ENCODE measurements at regions not wholly inside any gene's neighbourhood (a gene's known extent, or its start where the extent isn't known, plus 50 kb on each side); places are given as distances from the start of the nearest gene placed in this dataset.

DNA sequence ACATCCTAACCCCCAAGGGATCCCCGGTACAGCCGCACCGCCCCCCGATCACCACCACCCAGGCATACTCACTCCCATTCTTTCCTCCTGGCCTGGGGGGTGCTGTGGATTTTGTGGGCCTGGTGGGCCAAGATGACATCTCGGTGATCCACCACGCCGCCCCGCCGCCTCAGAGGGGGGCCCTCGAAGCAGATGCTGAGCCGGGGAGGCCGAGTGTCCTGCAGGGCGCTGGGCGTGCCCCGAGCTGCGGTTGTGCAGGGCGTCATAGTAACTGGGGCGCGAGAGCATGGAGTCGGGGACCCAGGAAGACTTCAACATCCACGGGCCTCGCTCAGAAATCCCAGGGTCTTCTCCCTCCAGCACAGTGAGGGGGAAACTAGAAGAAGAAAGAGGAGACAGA lies 93.4 kb upstream of the CACNA1A start:
- TF ChIP-seq TCF12 (IDR thresholded peaks at IDR 0.05) (no peak), YY1 (IDR thresholded peaks at IDR 0.05; ENCODE audit: low read depth) (no peak), TAF1 (IDR thresholded peaks at IDR 0.05; ENCODE audit: borderline replicate concordance, low read depth, low read length) (no peak), CHD2 (IDR thresholded peaks at IDR 0.05; ENCODE audit: low read length, partially characterized antibody) (no peak), POLR2AphosphoS5 (IDR thresholded peaks at IDR 0.05; ENCODE audit: low read depth, low read length) (no peak), FOXM1 (IDR thresholded peaks at IDR 0.05; ENCODE audit: low read depth) (no peak), NFIC (IDR thresholded peaks at IDR 0.05; ENCODE audit: borderline replicate concordance) (no peak), EP300 (IDR thresholded peaks at IDR 0.05; ENCODE audit: borderline replicate concordance in 1 of 2, low read depth in 1 of 2, low read length in 1 of 2) (no peak)
- TF ChIP-seq, protein P1, sequence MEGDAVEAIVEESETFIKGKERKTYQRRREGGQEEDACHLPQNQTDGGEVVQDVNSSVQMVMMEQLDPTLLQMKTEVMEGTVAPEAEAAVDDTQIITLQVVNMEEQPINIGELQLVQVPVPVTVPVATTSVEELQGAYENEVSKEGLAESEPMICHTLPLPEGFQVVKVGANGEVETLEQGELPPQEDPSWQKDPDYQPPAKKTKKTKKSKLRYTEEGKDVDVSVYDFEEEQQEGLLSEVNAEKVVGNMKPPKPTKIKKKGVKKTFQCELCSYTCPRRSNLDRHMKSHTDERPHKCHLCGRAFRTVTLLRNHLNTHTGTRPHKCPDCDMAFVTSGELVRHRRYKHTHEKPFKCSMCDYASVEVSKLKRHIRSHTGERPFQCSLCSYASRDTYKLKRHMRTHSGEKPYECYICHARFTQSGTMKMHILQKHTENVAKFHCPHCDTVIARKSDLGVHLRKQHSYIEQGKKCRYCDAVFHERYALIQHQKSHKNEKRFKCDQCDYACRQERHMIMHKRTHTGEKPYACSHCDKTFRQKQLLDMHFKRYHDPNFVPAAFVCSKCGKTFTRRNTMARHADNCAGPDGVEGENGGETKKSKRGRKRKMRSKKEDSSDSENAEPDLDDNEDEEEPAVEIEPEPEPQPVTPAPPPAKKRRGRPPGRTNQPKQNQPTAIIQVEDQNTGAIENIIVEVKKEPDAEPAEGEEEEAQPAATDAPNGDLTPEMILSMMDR (IDR thresholded peaks at IDR 0.05) = no peak

Measured in SK-N-SH (cell line).